Fibroblast of peridontal ligament (primary cell): ENCODE measurements at regions not wholly inside any gene's neighbourhood (a gene's known extent, or its start where the extent isn't known, plus 50 kb on each side); places are given as distances from the start of the nearest gene placed in this dataset.

ENCODE experiments used
- DNase-seq: peaks from one replicate; pipeline ENCODE4 v3.0.0-alpha.2; 2010; ENCODE audit errors: extremely low read depth

GRCh38 chr10:4492202-4492601, 333.8 kb upstream of the AKR1E2 start:
- DNase-seq, result no peak

- peak; percentile 89 for DNase-seq
These were observed 337.1 kb upstream of the AKR1E2 start for GRCh38 chr10:4488904-4489303.

- no peak for DNase-seq
These were observed 340.4 kb upstream of the AKR1E2 start for GRCh38 chr10:4485636-4486035.

- no peak for DNase-seq
These were observed 342.2 kb upstream of the AKR1E2 start for GRCh38 chr10:4483811-4484210.

- DNase-seq, result no peak
These were observed 343.3 kb upstream of the AKR1E2 start for GRCh38 chr10:4482659-4483058.

- DNase-seq, result no peak
These were observed 344.8 kb upstream of the AKR1E2 start for GRCh38 chr10:4481192-4481591.

GRCh38 chr10:4479342-4479741, 346.7 kb upstream of the AKR1E2 start:
- DNase-seq, result no peak

- DNase-seq, result no peak
These were observed 348.3 kb upstream of the AKR1E2 start for GRCh38 chr10:4477664-4478063.

- DNase-seq, result no peak
These were observed 350.0 kb upstream of the AKR1E2 start for GRCh38 chr10:4475827-4476490.

GRCh38 chr10:4474829-4475228, 351.2 kb upstream of the AKR1E2 start:
- no peak for DNase-seq

GRCh38 chr10:4473977-4474376, 352.0 kb upstream of the AKR1E2 start:
- DNase-seq, result no peak

GRCh38 chr10:4472190-4472904, 353.7 kb upstream of the AKR1E2 start:
- DNase-seq, result no peak

GRCh38 chr10:4470231-4470835, 355.7 kb upstream of the AKR1E2 start:
- DNase-seq, result peak; percentile 77

GRCh38 chr10:4467481-4467880, 358.5 kb upstream of the AKR1E2 start:
- no peak for DNase-seq

GRCh38 chr10:4460267-4460666, 365.7 kb upstream of the AKR1E2 start:
- peak; percentile 20 for DNase-seq

- DNase-seq, result no peak
These were observed 366.5 kb upstream of the AKR1E2 start for GRCh38 chr10:4459531-4459930.

GRCh38 chr10:4457597-4457996, 368.4 kb upstream of the AKR1E2 start:
- no peak for DNase-seq

- no peak for DNase-seq
These were observed 369.2 kb upstream of the AKR1E2 start for GRCh38 chr10:4456776-4457175.

- no peak for DNase-seq
These were observed 369.7 kb upstream of the AKR1E2 start for GRCh38 chr10:4456279-4456678.

GRCh38 chr10:4453950-4454349, 372.1 kb upstream of the AKR1E2 start:
- DNase-seq, result no peak

GRCh38 chr10:4453276-4453675, 372.7 kb upstream of the AKR1E2 start:
- no peak for DNase-seq

GRCh38 chr10:4450981-4451908, 374.8 kb upstream of the AKR1E2 start:
- peak; percentile 98 for DNase-seq
